Upper lobe of left lung (tissue), 6 donors: ENCODE measurements at regions not wholly inside any gene's neighbourhood (a gene's known extent, or its start where the extent isn't known, plus 50 kb on each side); places are given as distances from the start of the nearest gene placed in this dataset.

Experiments
- ATAC-seq, 2 donors: fragments of 200-7000 bp; cut with Tn5 transposase; one replicate each; pipeline ENCODE4 v1.9.1; 2022; ENCODE audit warnings: mild to moderate bottlenecking in 2 of 2, moderate library complexity in 2 of 2; ENCODE audit not compliant: low FRiP score in 2 of 2
- DNase-seq, 2 donors: peaks; one replicate each; pipeline ENCODE4 v3.0.0-alpha.2; 2019 to 2020
- H3K27ac ChIP-seq, 4 donors: fragments of 200-600 bp; sonication (generic); one replicate each; pipeline ENCODE4 v1.5.1; 2016 to 2019
- H3K27me3 ChIP-seq, 4 donors: fragments of 200-600 bp; sonication (generic); one replicate each; pipeline ENCODE4 v1.5.1; 2017 to 2019
- H3K36me3 ChIP-seq, 4 donors: fragments of 200-600 bp; sonication (generic); one replicate each; pipeline ENCODE4 v1.5.1; 2016 to 2019
- H3K4me1 ChIP-seq, 4 donors: fragments of 200-600 bp; sonication (generic); one replicate each; pipeline ENCODE4 v1.5.1; 2018 to 2019
- H3K4me3 ChIP-seq, 4 donors: fragments of 200-600 bp; sonication (generic); one replicate each; pipeline ENCODE4 v1.5.1; 2017 to 2019; ENCODE audit warnings: mild to moderate bottlenecking in 2 of 4, moderate library complexity in 1 of 4
- H3K9me3 ChIP-seq, 4 donors: fragments of 200-600 bp; sonication (generic); one replicate each; pipeline ENCODE4 v1.5.1; 2018 to 2019
- CTCF ChIP-seq, 6 experiments: fragments of 450-650 bp in 4 of 6; fragments of 200-600 bp in 2 of 6; sonication (generic) in 2 of 6; IDR thresholded peaks; one replicate each; pipeline ENCODE4 v1.5.1; 2016 to 2019; ENCODE audit warnings: antibody characterized with exemption in 6 of 6
- EP300 ChIP-seq, 4 donors: sonication (generic); formaldehyde crosslinking; IDR thresholded peaks; one replicate each; pipeline ENCODE4 v1.5.1; 2017; ENCODE audit warnings: antibody characterized with exemption in 4 of 4, control low read depth in 2 of 4
- POLR2A ChIP-seq, 4 donors: fragments of 450-650 bp; IDR thresholded peaks; one replicate each; pipeline ENCODE4 v1.5.1; 2016 to 2017; ENCODE audit warnings: antibody characterized with exemption in 4 of 4, mild to moderate bottlenecking in 2 of 4
- POLR2AphosphoS5 ChIP-seq, 2 donors: sonication (generic); formaldehyde crosslinking; IDR thresholded peaks; one replicate each; pipeline ENCODE4 v1.5.1; 2017; ENCODE audit warnings: antibody characterized with exemption in 2 of 2
- WGBS, 2 donors: methylation state at CpG; one replicate each; pipeline ENCODE4 v1.1.5; 2017 to 2018; 5-methylcytosine and 5-hydroxymethylcytosine counted together
- donor health status: DM: no; HTN: no; CAD: no; lungs with moderate emphysema.
- donor health status: DM: no; HTN: yes; CAD: no; lungs with severe emphysema.

- Histone ChIP-seq H3K27me3 (no peaks in the 10 kb centered on the region), H3K36me3 (no peaks in the 10 kb centered on the region), H3K4me1 (peaks cover 5 to 9% (median 8%) of the 10 kb centered on the region in 4 donors), H3K27ac (no peak overlapping the region), H3K4me3 (no peak overlapping the region), H3K9me3 (no peaks in the 10 kb centered on the region)
- 75 to 81% methylated on average over 13 of the region's 13 CpGs for WGBS, 2 donors
- TF ChIP-seq POLR2A (IDR thresholded peaks at IDR 0.05) (no peak), POLR2AphosphoS5 (IDR thresholded peaks at IDR 0.05) (no peak)
- peak in 1 of 2 donors; percentile 44 for ATAC-seq
- no peak for DNase-seq
Measured at GRCh38 chr3:24601066-24601939, 106.7 kb upstream of the THRB start.

GRCh38 chr3:24604215-24604614, 109.6 kb upstream of the THRB start:
- Histone ChIP-seq H3K9me3 (no peaks in the 10 kb centered on the region), H3K27ac (no peak overlapping the region), H3K4me1 (peaks cover 0 to under 1% (median under 1%) of the 10 kb centered on the region in 4 donors), H3K4me3 (no peak overlapping the region), H3K27me3 (no peaks in the 10 kb centered on the region), H3K36me3 (no peaks in the 10 kb centered on the region)
- DNase-seq (no peak), ATAC-seq (no peak)
- TF ChIP-seq POLR2AphosphoS5 (IDR thresholded peaks at IDR 0.05) (no peak), EP300 (IDR thresholded peaks at IDR 0.05) (no peak), POLR2A (IDR thresholded peaks at IDR 0.05) (no peak), CTCF (IDR thresholded peaks at IDR 0.05) (no peak)
- 76 to 97% methylated on average over 1 of the region's 1 CpG for WGBS, 2 donors

GRCh38 chr3:24605511-24606028, 110.9 kb upstream of the THRB start:
- H3K36me3 ChIP-seq, result no peaks in the 10 kb centered on the region
- DNase-seq (no peak), ATAC-seq (no peak)
- no peak overlapping the region for H3K27ac ChIP-seq
- H3K27me3 ChIP-seq, result no peaks in the 10 kb centered on the region
- H3K4me3 ChIP-seq, result no peak overlapping the region
- WGBS, 2 donors, result 86 to 90% methylated on average over 4 of the region's 4 CpGs
- no peaks in the 10 kb centered on the region for H3K4me1 ChIP-seq
- no peaks in the 10 kb centered on the region for H3K9me3 ChIP-seq
- no peak for TF ChIP-seq POLR2A (IDR thresholded peaks at IDR 0.05)
- no peak for TF ChIP-seq POLR2AphosphoS5 (IDR thresholded peaks at IDR 0.05)
- no peak for TF ChIP-seq EP300 (IDR thresholded peaks at IDR 0.05)
- no peak for TF ChIP-seq CTCF (IDR thresholded peaks at IDR 0.05)

GRCh38 chr3:24607281-24607680, 112.6 kb upstream of the THRB start:
- ATAC-seq (no peak), DNase-seq (no peak)
- TF ChIP-seq POLR2AphosphoS5 (IDR thresholded peaks at IDR 0.05), result no peak
- no peak for TF ChIP-seq EP300 (IDR thresholded peaks at IDR 0.05)
- TF ChIP-seq POLR2A (IDR thresholded peaks at IDR 0.05), result no peak
- TF ChIP-seq CTCF (IDR thresholded peaks at IDR 0.05), result no peak
- Histone ChIP-seq H3K36me3 (no peaks in the 10 kb centered on the region), H3K4me3 (no peak overlapping the region), H3K4me1 (no peaks in the 10 kb centered on the region), H3K9me3 (no peaks in the 10 kb centered on the region), H3K27ac (no peak overlapping the region), H3K27me3 (no peaks in the 10 kb centered on the region)

GRCh38 chr3:24608701-24609390, 114.2 kb upstream of the THRB start:
- Histone ChIP-seq H3K27me3 (no peaks in the 10 kb centered on the region), H3K36me3 (no peaks in the 10 kb centered on the region), H3K4me1 (no peaks in the 10 kb centered on the region), H3K4me3 (no peak overlapping the region), H3K9me3 (no peaks in the 10 kb centered on the region), H3K27ac (no peak overlapping the region)
- TF ChIP-seq POLR2AphosphoS5 (IDR thresholded peaks at IDR 0.05), result no peak
- no peak for TF ChIP-seq CTCF (IDR thresholded peaks at IDR 0.05)
- no peak for TF ChIP-seq POLR2A (IDR thresholded peaks at IDR 0.05)
- no peak for TF ChIP-seq EP300 (IDR thresholded peaks at IDR 0.05)
- no peak for DNase-seq
- WGBS, 2 donors, result 83 to 89% methylated on average over 3 of the region's 3 CpGs
- peak in 1 of 2 donors; percentile 47 for ATAC-seq
